D721Med (cell line): ENCODE measurements at regions not wholly inside any gene's neighbourhood (a gene's known extent, or its start where the extent isn't known, plus 50 kb on each side); places are given as distances from the start of the nearest gene placed in this dataset.

Experiments
- DNase-seq: peaks from one replicate; pipeline ENCODE4 v3.0.0; 2011; ENCODE audit warnings: low spot score; ENCODE audit not compliant: insufficient read length
- FAIRE-seq: peaks from 2 replicates; lab custom pipeline; 2011; peaks lifted over from hg19 to GRCh38; lab: Jason Lieb, UNC
- CTCF ChIP-seq: IDR thresholded peaks from 2 replicates; pipeline ENCODE4 v1.5.1; 2012; ENCODE audit warnings: mild to moderate bottlenecking, control low read depth; ENCODE audit not compliant: insufficient read depth; ENCODE audit errors: missing control alignments

- no peak for DNase-seq
- TF ChIP-seq CTCF: no peak
- no peak for FAIRE-seq
These were observed 227.1 kb downstream of the RFPL4B start for GRCh38 chr6:112574190-112574589.

GRCh38 chr6:112575309-112575834, 228.2 kb downstream of the RFPL4B start:
- DNase-seq (no peak), FAIRE-seq (no peak)
- no peak for TF ChIP-seq CTCF

- no peak for FAIRE-seq
- no peak for TF ChIP-seq CTCF
- DNase-seq: no peak
These were observed 229.3 kb downstream of the RFPL4B start for GRCh38 chr6:112576423-112576822.

GRCh38 chr6:112579601-112580000, 232.5 kb downstream of the RFPL4B start:
- no peak for DNase-seq
- TF ChIP-seq CTCF: no peak
- no peak for FAIRE-seq

GRCh38 chr6:112581015-112581414, 233.9 kb downstream of the RFPL4B start:
- no peak for TF ChIP-seq CTCF
- FAIRE-seq: no peak
- no peak for DNase-seq

- DNase-seq (no peak), FAIRE-seq (no peak)
- no peak for TF ChIP-seq CTCF
These were observed 243.2 kb downstream of the RFPL4B start for GRCh38 chr6:112590326-112590725.

GRCh38 chr6:112591329-112591728, 244.2 kb downstream of the RFPL4B start:
- no peak for TF ChIP-seq CTCF
- FAIRE-seq: no peak
- no peak for DNase-seq
